ENCODE measurements at regions not wholly inside any gene's neighbourhood (a gene's known extent, or its start where the extent isn't known, plus 50 kb on each side); places are given as distances from the start of the nearest gene placed in this dataset.

GRCh38 chr9:84617411-84618029 is 52.0 kb upstream of the NTRK2 start:
- ChIA-PET POLR2A (ENCODE audit: unreplicated experiment) (no interaction called here), CTCF (no interaction called here)
- no peak overlapping the region for H3K4me2 ChIP-seq (ENCODE audit: low read length)

More at GRCh38 chr9:84617411-84618029, 52.0 kb upstream of the NTRK2 start:
- TF ChIP-seq EZH2phosphoT487 (IDR thresholded peaks at IDR 0.05; ENCODE audit: borderline replicate concordance, low read length) = no peak
- no peak for TF ChIP-seq CTCF (conservative IDR thresholded peaks at IDR 0.05; ENCODE audit: low read depth, low read length)
- TF ChIP-seq EZH2 (IDR thresholded peaks at IDR 0.05; ENCODE audit: low read length, unreplicated experiment) = no peak
- Histone ChIP-seq H3K9me3 (ENCODE audit: low read length) (no peaks in the 10 kb centered on the region), H2AFZ (ENCODE audit: low read length) (no peak overlapping the region), H3F3A (ENCODE audit: low read length, unreplicated experiment) (no peaks in the 10 kb centered on the region), H3K36me3 (ENCODE audit: low read depth, low read length) (no peaks in the 10 kb centered on the region), H3K4me3 (ENCODE audit: low read length) (no peak overlapping the region), H3K4me1 (ENCODE audit: insufficient read depth, low read length) (no peaks in the 10 kb centered on the region), H3K27ac (ENCODE audit: low read length) (no peak overlapping the region), H3K9me2 (replicated peaks; ENCODE audit: low read length) (no peaks in the 10 kb centered on the region), H3K27me3 (ENCODE audit: low read length) (no peaks in the 10 kb centered on the region), H4K20me1 (ENCODE audit: low read length) (no peaks in the 10 kb centered on the region), H3K9ac (ENCODE audit: low read length) (no peak overlapping the region), H3K79me2 (ENCODE audit: low read length) (no peaks in the 10 kb centered on the region)
- no peak for DNase-seq
- intact Hi-C loops (cut with micrococcal nuclease) = no loop called here
- BruUV-seq (replicated peaks) = no TSS peak
- no peak for ATAC-seq
